CD4-positive, alpha-beta T cell treated with Interleukin-2 at 100 ng/mL for 4 hours (primary cell): ENCODE measurements at regions not wholly inside any gene's neighbourhood (a gene's known extent, or its start where the extent isn't known, plus 50 kb on each side); places are given as distances from the start of the nearest gene placed in this dataset.
"Not testable (repeated sequence)": the region's sequence is repeated elsewhere in the genome, so short reads cannot be mapped to it uniquely, and the experiment has no call there.

Source experiments
- DNase-seq: peaks from one replicate; pipeline ENCODE4 v3.0.0-alpha.2; 2020; ENCODE audit warnings: low spot score

DNA sequence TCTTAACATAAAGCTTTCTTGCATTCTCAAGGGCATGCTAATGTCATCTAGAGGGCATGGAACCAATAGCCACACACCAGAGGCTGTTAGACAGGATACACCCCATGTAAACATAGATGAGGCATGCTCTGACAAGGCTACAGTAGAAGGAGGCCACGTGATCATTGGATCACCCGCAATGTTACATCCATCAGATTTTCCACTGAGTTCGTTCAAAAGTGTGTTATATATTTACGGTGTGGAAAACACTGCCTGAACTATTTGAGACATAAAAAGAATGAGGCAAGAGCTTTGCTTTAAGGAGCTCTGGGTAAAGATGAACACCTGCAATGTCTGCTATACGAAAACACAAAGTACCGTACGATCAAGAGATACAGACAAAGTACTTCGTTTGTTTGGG lies 817.5 kb upstream of the SLC10A2 start:
- DNase-seq, result no peak

DNA sequence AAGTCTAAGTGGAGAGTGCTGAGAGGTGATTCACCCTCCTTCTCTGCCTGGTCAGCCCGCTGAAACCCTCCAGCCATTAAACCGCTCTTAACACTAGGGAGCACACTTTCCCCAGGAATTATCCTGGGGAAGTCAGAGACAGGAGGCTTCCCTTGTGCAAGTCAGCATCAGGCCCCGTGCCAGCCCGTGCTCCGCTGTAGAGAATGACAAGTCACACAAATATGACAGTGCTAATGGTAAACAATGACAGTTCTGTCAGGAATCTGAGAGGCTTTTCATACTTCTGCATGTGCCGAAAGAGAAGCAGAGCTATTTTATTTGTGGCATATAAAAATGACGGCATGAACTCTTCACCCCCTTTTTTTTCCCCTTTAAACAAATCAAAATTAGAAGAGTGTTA lies 816.9 kb upstream of the SLC10A2 start:
- DNase-seq, result no peak

DNA sequence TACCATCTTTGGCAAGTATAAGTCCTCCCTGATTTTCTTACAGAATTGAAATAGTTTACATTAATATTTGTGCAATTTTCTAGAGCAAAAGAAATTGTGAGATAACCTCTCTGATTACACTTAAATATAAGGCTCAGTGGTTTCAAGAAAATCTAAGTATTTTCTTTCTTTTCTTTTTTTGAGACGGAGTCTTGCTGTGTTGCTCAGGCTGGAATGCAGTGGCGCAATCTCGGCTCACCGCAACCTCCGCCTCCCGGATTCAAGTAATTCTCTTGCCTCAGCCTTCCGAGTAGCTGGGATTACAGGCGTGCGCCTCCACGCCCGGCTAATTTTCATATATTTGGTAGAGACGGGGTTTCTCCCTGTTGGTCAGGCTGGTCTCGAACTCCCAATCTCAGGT lies 813.9 kb upstream of the SLC10A2 start:
- DNase-seq, result not testable (repeated sequence)

DNA sequence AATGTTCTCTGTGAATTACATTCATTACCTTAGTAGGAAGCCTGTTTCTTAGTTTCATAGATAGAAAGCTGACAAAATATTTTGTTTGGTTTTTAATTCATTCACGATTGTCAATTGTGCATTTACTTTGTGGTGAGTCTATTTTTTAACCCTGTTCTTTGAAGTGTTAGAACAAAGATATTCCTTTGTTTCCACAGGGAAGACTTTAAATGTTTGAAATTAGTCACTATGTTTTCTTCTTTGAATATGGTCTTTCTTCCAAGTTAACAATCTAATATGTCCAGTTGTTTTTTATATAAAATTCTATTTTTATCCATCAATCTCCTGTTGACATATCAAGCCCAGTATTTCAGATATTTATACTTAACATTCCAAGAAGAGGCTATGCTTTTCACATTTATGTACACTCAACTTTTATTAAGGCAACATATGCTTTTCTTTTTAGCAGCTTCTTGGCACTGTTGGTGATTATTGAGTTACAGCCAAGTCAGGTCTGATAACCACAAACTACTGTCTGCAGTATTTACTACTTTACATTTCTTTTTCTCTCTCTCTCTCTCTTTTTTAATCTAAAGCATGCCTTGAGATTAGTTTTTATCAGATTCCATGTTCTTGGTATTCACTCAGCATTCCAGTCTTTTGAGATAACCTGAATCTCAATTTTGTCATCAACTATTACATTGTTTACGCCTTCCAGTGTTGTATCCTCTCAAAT lies 812.8 kb upstream of the SLC10A2 start:
- no peak for DNase-seq

DNA sequence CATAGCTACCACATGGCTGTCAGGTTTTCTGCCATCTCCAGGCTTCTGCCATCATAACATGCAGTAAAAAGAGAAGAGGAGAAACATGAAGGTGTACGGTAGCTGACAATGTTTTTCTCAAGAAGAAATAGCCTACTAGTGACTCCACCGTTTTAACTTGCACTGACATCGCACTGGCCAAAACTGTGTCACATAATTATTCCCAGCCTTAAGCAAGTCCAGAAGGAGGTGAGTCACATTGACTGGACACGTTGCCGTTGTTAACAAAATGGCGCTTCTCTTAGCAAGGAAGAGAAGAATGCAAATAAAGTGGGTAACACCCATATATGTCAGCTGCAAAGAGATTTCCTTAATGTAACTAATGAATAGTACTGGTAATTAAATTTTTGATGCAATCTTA lies 810.4 kb upstream of the SLC10A2 start:
- DNase-seq, result no peak

DNA sequence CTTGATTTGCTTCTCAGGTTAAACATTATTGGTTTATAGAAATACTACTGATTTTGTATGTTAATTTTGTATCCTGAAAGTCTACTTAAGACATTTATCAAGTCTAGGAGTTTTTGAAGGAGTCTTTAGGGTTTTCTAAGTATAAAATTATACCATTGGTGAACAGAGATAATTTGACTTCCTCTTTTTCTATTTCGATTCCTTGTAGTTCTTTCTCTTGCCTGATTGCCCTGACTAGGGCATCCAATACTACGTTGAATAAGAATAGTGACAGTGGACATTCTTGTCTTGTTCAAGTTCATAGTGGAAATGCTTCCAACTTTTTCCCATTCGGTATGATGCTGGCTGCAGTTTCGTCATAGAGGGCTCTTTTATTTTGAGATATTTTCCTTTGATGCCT lies 807.5 kb upstream of the SLC10A2 start:
- no peak for DNase-seq

DNA sequence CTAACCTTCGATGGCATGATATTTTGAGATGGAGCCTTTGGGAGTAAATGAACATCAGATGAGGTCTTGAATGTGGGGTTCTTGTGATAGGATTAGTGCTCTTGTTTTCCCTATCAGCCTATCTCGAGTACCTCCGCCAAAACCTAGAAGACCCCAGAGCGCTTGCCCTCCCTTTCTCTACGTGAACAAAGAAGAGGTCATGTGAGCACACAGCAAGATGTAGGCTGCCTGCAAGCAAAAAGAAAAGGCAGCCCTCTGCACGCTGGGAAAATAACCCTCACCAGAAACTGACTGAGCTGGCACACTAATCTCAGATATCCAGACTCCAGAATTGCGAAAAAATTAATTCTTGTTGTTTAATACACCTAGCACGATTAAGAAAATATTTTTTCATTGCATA lies 799.8 kb upstream of the SLC10A2 start:
- no peak for DNase-seq

DNA sequence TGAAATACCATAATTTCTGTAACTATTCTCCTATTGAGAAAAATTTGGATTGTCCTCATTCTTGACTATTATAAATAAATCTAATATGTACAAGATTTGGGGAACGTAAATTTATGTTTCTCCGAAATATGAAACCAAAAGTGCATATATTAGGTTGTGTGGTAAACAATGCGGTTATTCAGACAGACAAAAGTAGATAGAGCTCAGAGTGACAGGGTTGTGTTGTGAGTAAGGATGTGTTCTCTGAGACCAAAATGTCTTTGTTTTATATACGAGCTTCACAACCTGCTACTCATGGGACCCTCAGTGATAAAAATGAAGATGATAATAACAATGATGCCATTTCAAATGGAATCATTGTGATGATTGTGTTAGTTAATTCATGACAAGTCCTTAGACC lies 796.3 kb upstream of the SLC10A2 start:
- DNase-seq, result no peak

DNA sequence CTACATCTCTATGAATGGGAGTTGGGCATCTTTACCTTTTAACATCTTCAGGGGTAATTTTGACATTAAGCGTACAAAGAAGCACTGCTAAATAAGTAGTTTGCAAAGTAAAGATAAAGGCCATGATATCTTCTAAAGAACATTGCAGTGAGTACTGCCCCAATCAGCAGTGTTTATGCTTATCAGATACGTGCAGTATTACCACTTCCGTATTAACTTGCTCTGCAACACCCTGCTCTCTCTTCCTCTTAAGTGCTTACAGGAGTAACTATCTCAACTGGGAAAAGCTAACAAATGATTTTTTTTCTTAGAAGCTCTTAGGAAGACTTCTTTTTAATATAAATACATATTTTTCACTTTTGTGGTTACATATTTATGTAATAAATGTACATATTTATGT lies 793.7 kb upstream of the SLC10A2 start:
- no peak for DNase-seq

DNA sequence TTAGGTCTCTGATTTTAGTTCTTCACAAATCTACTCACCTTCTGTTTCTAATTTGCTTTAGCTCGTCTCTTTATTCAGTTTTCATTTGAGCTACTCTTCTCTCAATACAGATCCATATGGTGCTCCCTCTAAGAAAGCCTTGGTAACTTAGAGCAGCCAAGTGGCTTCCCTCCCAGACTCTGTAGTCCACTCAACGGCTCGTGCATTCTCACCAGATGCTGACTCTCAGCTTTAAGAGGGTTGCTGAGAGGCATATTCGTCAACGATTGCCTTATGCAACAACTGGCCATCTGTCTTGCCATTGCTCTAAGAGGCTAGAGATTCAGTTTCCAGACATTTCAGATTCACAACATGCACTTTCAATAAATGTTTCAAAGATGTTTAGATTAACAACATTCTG lies 785.8 kb upstream of the SLC10A2 start:
- no peak for DNase-seq

DNA sequence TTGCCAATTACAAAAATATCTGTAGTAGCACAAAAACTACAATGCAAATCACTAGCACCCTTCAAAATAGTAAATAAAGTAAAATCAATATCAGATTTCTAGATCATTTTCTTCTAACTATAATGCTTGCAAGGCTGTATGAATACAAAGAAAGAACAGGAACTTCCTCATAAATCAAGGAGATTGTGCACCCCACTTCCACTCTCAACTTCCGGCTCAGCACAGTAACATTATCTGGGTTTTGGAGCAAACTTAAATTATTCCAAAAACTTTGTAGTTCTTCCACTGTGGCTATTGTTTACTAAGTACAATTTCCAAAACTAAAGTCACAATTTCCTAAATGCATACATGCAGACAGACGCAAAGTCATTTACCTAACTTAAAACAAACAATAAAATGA lies 778.3 kb upstream of the SLC10A2 start:
- DNase-seq, result no peak

DNA sequence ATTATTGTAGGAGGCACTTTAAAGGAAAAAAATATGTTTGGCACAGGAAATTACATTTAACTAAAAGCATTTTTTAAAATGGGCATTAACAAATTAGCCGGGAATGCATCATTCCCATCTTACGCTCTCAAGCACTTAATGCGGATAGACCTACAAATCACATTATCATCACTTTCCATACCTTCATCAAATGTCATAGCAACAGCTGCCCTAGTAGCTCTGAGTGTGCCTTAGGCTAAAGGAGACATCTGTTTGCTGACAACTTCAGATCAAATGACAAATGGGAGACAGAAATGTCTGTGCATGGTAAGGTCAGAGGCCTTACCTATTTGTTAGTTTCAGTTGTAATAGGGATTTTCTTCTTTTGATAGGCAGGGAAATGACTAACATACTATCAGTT lies 773.2 kb upstream of the SLC10A2 start:
- DNase-seq, result no peak

DNA sequence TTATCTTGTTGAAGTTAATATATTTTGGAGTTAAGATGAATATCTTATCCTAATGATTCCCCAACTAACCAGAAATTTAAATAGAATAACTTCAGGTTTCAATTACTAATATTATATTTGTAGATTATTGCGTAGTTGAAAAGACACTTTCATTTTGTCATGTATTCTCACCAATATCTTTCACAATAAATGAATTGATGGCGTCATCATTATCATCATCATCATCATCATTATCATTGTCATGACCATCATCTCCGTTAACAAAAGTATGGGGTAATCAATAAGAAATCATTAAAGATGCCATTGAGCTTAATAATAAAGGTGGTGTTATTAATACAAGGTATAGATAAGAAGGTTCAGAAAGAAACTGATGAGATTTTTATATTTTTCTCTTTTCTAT lies 768.8 kb upstream of the SLC10A2 start:
- no peak for DNase-seq

DNA sequence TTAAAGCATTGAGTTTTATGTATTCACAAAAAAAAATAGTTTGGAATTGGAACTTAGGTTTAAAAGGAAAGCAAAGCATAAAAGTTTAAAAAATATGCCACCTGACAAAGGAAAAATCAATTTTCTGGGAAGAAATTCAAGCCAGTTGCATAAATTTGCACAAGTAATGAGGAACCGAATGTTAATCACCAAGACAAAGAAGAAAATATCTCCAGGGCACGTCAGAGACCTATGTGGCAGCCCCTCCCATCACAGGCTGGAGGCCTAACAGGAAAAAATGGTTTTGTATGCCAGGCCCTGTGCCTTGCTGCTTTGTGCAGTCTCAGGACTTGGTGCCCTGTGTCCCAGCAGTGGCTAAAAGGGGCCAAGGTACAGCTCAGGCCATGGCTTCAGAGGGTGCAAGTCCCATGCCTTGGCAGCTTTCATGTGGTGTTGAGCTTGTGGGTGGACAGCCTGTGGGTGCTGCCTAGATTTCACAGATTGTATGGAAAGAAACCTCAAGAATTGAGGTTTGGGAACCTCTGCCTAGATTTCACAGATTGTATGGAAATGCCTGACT lies 767.2 kb upstream of the SLC10A2 start:
- DNase-seq, result no peak

DNA sequence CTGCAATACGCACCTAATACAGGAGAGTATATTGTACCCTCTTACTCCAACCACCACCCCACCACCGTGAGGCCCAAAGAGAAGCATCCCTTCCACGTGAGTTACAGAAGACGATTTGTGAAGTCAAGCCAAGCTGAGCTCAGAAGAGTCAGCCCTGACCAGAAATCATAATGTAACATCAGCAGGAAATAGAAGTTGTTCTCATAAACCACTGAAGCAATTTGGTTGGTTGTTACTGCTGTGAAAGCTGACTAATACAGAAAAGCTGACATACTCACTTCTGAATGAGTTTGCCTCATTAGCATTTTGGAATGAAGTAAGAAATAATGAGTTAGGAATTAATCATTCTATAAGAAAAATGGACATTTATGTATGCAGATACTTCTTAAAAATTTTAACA lies 749.4 kb upstream of the SLC10A2 start:
- no peak for DNase-seq

DNA sequence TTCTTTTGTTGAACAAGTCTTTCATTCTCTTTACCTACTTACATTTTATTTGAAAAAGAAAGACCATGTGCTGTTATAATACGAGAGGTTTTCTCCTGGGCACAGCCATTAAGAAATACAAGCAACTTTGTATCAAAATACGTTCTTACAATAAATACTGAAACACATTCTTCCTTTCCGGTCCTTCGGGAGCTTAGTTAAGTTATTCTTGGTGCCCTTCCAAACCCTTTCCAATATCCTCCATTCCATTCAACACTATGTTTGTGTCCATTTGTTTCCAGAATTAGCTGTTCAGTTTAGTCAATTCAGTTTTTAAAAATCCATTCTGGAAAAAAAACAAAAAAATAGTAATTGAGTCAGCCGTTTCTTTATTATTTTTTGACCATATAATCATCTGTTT lies 746.8 kb upstream of the SLC10A2 start:
- DNase-seq, result no peak

DNA sequence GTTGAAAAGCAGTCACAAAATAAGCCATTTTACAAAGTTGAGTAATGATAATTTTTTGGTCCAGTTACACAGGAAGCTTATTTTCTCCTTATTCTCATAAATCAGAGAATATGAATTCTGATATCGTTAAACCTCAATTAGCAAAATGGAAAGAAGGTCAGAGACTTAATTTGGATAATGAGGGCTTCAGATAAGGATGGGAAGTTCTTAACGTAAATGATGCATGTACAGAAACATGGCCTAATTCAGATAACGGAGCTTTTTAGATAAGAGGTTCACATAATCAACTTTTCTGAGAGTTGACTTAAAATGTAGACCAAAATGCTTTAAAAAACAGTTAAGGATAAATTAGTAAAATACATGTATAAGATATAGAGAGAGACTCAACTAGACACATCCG lies 746.3 kb upstream of the SLC10A2 start:
- DNase-seq, result no peak

DNA sequence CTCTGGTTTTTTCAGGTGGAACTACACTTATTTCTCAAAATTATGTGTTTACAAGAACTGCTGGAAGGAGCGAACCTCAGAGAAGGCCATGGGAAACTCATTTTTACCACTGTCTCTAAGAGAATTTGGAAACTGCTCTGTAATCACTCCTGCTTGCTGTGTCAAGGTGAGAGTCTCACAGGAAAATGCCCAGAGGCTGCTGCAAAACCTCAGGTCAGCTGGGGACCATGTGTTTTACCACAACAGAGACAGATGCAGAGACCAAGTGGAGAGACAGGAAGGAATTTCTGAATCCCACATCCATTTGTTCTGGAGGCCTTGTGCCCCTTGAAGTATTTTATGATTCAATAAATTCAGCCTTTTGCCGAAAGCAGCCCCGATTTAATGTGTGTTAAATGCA lies 743.8 kb upstream of the SLC10A2 start:
- DNase-seq, result no peak

DNA sequence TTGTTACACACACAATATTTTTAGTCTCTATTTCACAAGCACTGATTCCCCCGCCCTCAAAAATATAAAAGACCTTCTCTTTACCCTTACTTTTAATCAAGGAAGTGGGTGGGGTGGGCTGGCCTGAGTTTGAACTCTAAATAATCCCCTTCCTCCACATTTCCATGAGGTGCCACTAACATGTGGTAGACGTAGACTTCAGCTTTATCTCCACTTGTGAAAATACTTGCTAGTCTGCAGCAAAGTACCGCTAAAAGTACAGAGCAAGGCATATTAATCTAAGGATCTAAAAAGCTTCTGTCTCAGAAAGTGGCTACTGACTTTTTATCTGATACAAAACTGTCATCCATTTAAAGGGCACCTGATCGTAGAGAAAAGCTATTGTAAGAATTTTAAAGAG lies 739.6 kb upstream of the SLC10A2 start:
- DNase-seq, result no peak

DNA sequence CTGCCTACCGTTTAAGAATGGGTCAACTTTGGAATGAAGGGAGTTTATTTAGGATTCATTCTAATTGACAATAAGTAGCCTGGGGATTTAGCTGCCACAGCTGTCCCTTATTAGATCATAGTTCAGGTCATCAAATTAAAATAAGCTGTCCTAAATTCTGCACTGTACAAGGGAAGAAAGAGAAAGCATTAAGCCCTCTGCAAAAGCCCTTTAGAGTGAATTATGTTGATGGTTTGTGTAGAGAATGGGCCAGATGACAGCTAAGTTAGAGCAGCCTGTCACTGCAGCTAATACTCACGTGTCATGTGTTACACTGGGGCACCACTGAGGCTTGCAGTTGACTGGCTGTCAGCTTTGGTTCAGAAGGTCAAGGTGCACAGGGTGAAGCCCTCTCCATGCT lies 737.1 kb upstream of the SLC10A2 start:
- DNase-seq, result no peak

DNA sequence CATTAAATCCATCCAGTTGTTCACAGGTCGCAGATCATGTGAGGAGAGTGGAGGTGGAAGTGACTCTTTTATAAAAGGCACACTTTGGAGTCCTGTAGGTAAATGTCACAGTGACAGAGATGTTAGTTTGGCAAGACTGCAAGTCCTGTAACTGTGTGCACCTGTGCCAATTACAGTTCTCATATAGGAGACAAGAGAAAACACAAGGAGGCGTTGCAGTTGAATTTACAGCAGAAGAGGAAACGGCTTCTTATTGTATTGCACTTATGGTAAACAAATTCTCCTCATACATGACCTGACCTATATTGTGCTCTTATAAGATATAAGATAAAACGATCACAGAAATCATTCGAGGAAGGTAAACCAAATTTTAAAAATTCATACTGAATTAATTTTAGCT lies 732.8 kb upstream of the SLC10A2 start:
- DNase-seq, result no peak

DNA sequence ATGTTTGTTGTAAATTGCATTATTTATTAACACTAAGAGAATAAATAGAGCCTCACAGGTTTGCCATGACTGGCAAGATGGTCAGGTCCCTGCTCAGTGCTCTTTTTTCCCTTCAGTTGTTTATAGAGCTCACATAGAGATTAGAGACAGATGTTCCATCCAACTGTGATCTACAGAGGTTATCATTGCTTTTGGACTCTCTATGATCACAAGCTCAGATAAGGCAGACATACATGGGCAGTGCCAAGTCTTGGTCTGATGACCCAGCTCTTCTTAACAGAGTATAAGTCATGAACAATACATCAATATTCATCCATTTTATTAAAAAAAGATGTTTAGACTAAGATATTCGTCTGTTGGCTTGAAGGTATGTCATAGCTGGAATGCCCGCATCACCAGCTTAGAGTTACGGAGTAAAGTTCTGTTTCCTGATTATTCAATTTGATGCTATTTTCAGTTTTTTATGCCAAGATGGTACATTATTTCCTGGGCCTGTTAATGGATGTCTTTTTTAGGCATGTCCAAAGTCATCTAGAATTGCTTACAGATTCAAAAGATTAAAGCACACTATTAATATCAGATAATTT lies 729.8 kb upstream of the SLC10A2 start:
- DNase-seq, result no peak

DNA sequence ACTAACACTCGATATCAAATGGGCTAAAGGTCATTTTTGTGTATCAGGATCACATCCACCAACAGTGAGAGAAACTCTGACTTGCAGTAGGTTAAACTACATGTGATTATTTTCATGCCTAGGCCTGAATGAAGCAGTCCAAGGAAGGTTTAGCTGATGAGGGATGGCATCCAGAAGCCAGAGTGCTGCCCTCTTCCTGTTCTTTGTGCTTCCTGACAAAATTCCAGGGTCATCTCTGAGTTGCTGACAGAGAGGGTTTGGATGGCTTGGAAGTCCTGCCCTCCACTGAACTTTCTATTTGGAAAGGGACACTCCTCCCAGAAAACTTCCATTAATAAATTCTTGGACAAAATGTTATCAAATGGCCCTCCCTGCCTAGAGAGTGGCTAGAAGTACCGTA lies 728.3 kb upstream of the SLC10A2 start:
- DNase-seq, result no peak

DNA sequence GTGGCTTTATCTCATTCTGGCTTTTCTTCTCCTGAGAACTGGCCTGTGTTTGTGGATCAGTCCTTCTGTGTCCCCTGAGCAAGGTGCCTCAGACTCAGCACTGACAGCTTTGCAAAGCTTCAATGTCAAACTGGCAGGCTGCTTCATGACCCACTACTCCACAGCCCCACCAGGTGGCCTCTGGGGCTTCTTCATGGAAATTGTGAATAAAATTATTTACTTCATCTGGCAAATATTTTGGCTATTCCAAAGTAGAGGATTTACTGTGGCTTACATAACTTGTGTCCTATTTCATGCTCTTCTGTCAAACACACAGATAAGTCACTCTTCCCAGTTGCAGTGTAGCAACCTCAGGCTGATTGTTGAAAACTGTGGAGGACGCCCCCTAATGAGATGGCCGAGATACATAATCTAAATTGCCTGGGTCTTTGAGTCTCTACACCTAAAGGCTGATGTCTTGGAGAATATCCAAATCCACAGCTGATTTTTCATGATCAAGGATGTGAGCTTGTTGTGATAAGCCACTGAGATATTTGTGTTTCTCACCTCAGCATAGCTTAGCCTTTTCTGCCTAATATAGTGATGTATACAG lies 721.9 kb upstream of the SLC10A2 start:
- no peak for DNase-seq
